ENCODE measurements at regions not wholly inside any gene's neighbourhood (a gene's known extent, or its start where the extent isn't known, plus 50 kb on each side); places are given as distances from the start of the nearest gene placed in this dataset.

DNA sequence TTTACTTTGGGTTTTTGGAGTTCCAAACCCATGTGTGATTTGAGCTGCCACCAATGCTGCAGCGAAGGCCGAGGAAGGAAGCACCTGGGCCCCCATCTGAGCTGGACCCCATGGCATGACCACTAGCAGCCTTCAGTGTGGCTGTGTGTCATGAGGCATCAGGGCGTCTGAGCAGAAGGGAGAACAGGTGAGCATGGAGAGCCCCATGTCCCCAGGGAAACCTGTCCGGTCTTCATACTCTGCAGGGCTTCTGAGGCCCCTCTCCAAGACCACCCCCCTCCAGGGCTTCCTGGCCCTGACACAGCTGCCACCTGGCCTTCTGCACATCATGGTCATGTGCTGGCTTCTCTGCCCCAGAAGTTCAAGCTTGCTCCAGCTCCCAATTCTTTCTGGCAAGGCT, 169.1 kb upstream of the CST7 start:
- no peak overlapping the region for H3K27ac ChIP-seq
- H3K27me3 ChIP-seq, result no peaks in the 10 kb centered on the region
- no peak for DNase-seq
- TF ChIP-seq POLR2A (IDR thresholded peaks at IDR 0.05) (no peak), EP300 (IDR thresholded peaks at IDR 0.05) (no peak)
- TF ChIP-seq, protein P1, sequence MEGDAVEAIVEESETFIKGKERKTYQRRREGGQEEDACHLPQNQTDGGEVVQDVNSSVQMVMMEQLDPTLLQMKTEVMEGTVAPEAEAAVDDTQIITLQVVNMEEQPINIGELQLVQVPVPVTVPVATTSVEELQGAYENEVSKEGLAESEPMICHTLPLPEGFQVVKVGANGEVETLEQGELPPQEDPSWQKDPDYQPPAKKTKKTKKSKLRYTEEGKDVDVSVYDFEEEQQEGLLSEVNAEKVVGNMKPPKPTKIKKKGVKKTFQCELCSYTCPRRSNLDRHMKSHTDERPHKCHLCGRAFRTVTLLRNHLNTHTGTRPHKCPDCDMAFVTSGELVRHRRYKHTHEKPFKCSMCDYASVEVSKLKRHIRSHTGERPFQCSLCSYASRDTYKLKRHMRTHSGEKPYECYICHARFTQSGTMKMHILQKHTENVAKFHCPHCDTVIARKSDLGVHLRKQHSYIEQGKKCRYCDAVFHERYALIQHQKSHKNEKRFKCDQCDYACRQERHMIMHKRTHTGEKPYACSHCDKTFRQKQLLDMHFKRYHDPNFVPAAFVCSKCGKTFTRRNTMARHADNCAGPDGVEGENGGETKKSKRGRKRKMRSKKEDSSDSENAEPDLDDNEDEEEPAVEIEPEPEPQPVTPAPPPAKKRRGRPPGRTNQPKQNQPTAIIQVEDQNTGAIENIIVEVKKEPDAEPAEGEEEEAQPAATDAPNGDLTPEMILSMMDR (IDR thresholded peaks at IDR 0.05), result no peak
- no peaks in the 10 kb centered on the region for H3K36me3 ChIP-seq
- H3K4me1 ChIP-seq (ENCODE audit: insufficient read depth), result no peaks in the 10 kb centered on the region
- no peaks in the 10 kb centered on the region for H3K9me3 ChIP-seq
- H3K4me3 ChIP-seq, result no peak overlapping the region
- 90 to 97% (median 96%) methylated on average over 4 of the region's 4 CpGs for WGBS, 3 donors
- intact Hi-C loops (cut with DNase I), result no loop called here

DNA sequence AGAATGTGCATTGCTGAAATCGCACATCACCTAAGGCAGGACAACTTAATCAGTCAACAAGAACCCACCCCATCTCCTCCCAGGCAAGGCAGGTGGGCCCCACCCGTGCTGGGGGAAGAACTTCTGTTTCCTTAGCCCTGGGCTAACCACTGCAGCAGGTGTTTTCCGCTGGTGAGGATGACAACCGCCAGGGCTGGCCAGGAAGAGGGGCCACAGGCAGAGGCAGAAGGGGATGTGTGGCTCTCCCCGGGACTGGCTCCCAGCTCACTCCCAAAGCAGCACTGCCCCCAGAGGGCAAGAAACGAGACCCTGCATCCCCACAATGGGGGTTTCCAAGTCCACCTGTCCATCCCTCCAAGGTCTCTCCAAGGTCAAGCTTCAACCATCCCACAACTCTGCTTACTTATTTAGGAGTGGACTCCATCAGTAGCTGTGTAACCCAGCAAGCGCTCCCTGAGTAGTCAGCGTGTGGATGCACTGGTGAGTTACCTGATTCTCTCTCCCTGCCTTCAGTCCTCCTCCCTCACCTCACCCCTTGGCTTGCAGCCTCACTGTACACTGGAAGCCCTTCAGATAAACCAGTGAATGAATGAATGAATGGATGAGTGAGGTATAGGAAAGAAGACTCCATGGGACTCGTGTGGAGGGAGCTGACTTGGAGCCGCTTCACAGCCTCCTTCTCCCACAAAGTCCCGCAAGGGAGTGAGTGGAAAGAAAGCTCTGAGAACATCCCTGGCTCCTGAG, 168.2 kb upstream of the CST7 start:
- H3K9me3 ChIP-seq, result no peaks in the 10 kb centered on the region
- intact Hi-C loops (cut with DNase I), result no loop called here
- 63 to 75% (median 69%) methylated on average over 11 of the region's 11 CpGs for WGBS, 3 donors
- no peaks in the 10 kb centered on the region for H3K36me3 ChIP-seq
- H3K27me3 ChIP-seq, result no peaks in the 10 kb centered on the region
- H3K27ac ChIP-seq, result no peak overlapping the region
- H3K4me3 ChIP-seq, result no peak overlapping the region
- peak in 1 of 5 donors; percentile 2 for DNase-seq
- TF ChIP-seq EP300 (IDR thresholded peaks at IDR 0.05) (no peak), POLR2A (IDR thresholded peaks at IDR 0.05) (no peak)
- TF ChIP-seq, protein P1 (IDR thresholded peaks at IDR 0.05), result no peak
- no peaks in the 10 kb centered on the region for H3K4me1 ChIP-seq (ENCODE audit: insufficient read depth)

DNA sequence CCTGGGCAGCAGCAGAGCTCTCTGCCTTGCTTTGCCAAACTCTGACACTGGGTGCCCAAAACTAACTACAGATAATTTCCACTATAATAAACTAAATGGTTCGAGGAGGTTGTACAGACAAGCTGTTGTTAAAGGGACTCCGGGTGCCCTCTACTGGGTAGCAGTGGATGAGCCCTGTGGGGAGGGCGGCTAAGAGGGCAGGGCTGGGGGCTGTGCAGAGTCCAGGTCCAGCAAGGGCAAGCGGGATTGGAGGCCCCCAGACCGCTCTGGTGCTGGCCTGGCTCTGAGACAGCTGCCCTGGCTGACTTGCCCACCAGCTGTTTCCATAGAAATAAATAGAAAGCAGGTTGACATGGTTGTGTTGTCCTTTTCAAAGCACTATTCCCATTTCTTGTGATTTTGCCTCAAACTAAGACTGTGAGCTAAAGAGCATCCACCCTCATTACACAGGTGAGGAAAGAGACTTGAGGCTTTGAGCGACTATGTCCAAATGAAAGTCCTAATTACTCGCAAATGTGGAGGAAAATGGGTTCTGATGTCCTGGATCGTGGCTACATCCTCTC, 167.6 kb upstream of the CST7 start:
- no peaks in the 10 kb centered on the region for H3K4me1 ChIP-seq (ENCODE audit: insufficient read depth)
- TF ChIP-seq POLR2A (IDR thresholded peaks at IDR 0.05), result no peak
- TF ChIP-seq, protein P1 (IDR thresholded peaks at IDR 0.05), result no peak
- TF ChIP-seq EP300 (IDR thresholded peaks at IDR 0.05), result no peak
- H3K9me3 ChIP-seq, result no peaks in the 10 kb centered on the region
- H3K27ac ChIP-seq, result no peak overlapping the region
- DNase-seq, result no peak
- intact Hi-C loops (cut with DNase I), result no loop called here
- no peaks in the 10 kb centered on the region for H3K27me3 ChIP-seq
- H3K4me3 ChIP-seq, result no peak overlapping the region
- H3K36me3 ChIP-seq, result no peaks in the 10 kb centered on the region
- WGBS, 3 donors, result 47 to 60% (median 48%) methylated on average over 8 of the region's 8 CpGs

DNA sequence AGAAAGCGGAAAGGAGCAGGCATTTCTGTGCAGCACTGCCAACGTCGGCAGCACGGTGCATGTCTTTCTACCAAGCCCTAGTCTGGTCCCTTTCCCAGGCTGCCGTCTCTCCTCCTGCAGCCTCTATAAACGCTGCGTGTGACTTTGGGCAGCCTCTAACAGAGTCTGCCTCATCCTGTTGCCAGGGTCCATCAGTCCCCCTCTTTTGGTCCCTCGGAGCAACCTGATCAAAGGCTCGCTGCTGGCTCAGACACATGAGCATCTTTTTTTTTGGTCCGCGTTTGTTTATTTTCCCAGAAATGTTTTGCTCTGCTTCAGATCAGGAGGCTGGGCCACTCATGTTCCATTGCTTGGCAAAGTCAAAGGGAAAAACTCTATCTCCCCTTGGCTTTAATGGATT, 166.8 kb upstream of the CST7 start:
- intact Hi-C loops (cut with DNase I), result no loop called here
- no peaks in the 10 kb centered on the region for H3K4me1 ChIP-seq (ENCODE audit: insufficient read depth)
- H3K27me3 ChIP-seq, result no peaks in the 10 kb centered on the region
- no peak overlapping the region for H3K27ac ChIP-seq
- no peaks in the 10 kb centered on the region for H3K9me3 ChIP-seq
- no peak overlapping the region for H3K4me3 ChIP-seq
- TF ChIP-seq EP300 (IDR thresholded peaks at IDR 0.05), result no peak
- TF ChIP-seq, protein P1 (IDR thresholded peaks at IDR 0.05), result no peak
- WGBS, 3 donors, result 52 to 63% (median 62%) methylated on average over 11 of the region's 11 CpGs
- no peaks in the 10 kb centered on the region for H3K36me3 ChIP-seq
- no peak for DNase-seq

All from ovary (tissue), 7 donors.